H1 (cell line): ENCODE measurements at regions not wholly inside any gene's neighbourhood (a gene's known extent, or its start where the extent isn't known, plus 50 kb on each side); places are given as distances from the start of the nearest gene placed in this dataset.

Source experiments
- CTCF ChIA-PET: fragments of 300-600 bp; sonication (Branson Sonifier 250); formaldehyde crosslinking; loops from one replicate; lab custom pipeline; 2021; ENCODE audit not compliant: partially characterized antibody; lab: Charles Lee
- POLR2A ChIA-PET: fragments of 300-600 bp; sonication (Branson Sonifier 250); formaldehyde crosslinking; loops from one replicate; lab custom pipeline; 2021; ENCODE audit warnings: inconsistent platforms; ENCODE audit not compliant: partially characterized antibody; lab: Charles Lee
- DNase-seq, 2 experiments: peaks; one replicate each; pipeline versions ENCODE4 v3.0.0 to v3.0.0-alpha.2; 2010 to 2022; ENCODE audit warnings: low spot score in 2 of 2, low read depth in 1 of 2, mixed read lengths in 1 of 2
- FAIRE-seq: peaks from 2 replicates; lab custom pipeline; 2011; peaks lifted over from hg19 to GRCh38; lab: Jason Lieb, UNC
- H2AFZ ChIP-seq: 2 replicates; pipeline ENCODE4 v1.8.1; 2012; ENCODE audit warnings: low read length, inconsistent platforms
- H2AK5ac ChIP-seq: 2 replicates; pipeline ENCODE4 v1.6.1; 2013; ENCODE audit warnings: low read depth, low read length
- H2BK120ac ChIP-seq: replicated peaks from 2 replicates; pipeline ENCODE3; 2013; ENCODE audit warnings: low read depth, low read length, inconsistent platforms
- H2BK12ac ChIP-seq: 2 replicates; pipeline ENCODE4 v1.6.1; 2013; ENCODE audit warnings: low read depth, low read length
- H2BK15ac ChIP-seq: 2 replicates; pipeline ENCODE4 v1.6.1; 2013; ENCODE audit warnings: low read length
- H2BK20ac ChIP-seq: 2 replicates; pipeline ENCODE4 v1.6.1; 2013; ENCODE audit warnings: low read length
- H2BK5ac ChIP-seq: 2 replicates; pipeline ENCODE4 v1.6.1; 2013; ENCODE audit warnings: low read depth, low read length
- H3K14ac ChIP-seq: 2 replicates; pipeline ENCODE4 v1.6.1; 2013; ENCODE audit warnings: inconsistent platforms; ENCODE audit not compliant: insufficient read length
- H3K18ac ChIP-seq: 2 replicates; pipeline ENCODE4 v1.6.1; 2013; ENCODE audit warnings: low read length; ENCODE audit errors: extremely low read depth
- H3K23ac ChIP-seq: 2 replicates; pipeline ENCODE4 v1.6.1; 2013; ENCODE audit warnings: inconsistent platforms; ENCODE audit not compliant: insufficient read length
- H3K23me2 ChIP-seq: 2 replicates; pipeline ENCODE4 v1.6.1; 2013; ENCODE audit warnings: low read depth, low read length
- H3K27ac ChIP-seq: 2 replicates; pipeline ENCODE4 v1.6.1; 2011; ENCODE audit warnings: low read depth, low read length, inconsistent platforms
- H3K27me3 ChIP-seq, 4 experiments: replicated peaks in 1 of 4; 1 replicate in 1 of 4; 2 replicates in 3 of 4; pipeline versions ENCODE4 v1.6.1 to v1.8.1; 2011 to 2013; ENCODE audit warnings: low read length in 3 of 4, mild to moderate bottlenecking in 3 of 4, inconsistent platforms in 2 of 4, mixed read lengths in 2 of 4, moderate library complexity in 1 of 4; ENCODE audit not compliant: control insufficient read depth in 3 of 4, insufficient read depth in 3 of 4; ENCODE audit errors: extremely low read depth in 1 of 4
- H3K36me3 ChIP-seq, 4 experiments: 2 replicates each; pipeline versions ENCODE4 v1.6.1 to v1.8.1; 2011 to 2013; ENCODE audit warnings: mild to moderate bottlenecking in 4 of 4, low read length in 3 of 4, moderate library complexity in 2 of 4, control low read depth in 1 of 4, inconsistent platforms in 1 of 4; ENCODE audit not compliant: insufficient read depth in 4 of 4, control insufficient read depth in 2 of 4
- H3K4ac ChIP-seq: replicated peaks from 2 replicates; pipeline ENCODE3; 2013; ENCODE audit warnings: low read length, low read depth, mixed read lengths, inconsistent platforms; ENCODE audit not compliant: insufficient read length
- H3K4me1 ChIP-seq, 4 experiments: replicated peaks in 1 of 4; 1 replicate in 1 of 4; 2 replicates in 3 of 4; pipeline versions ENCODE4 v1.6.1 to v1.8.1; 2011 to 2013; ENCODE audit warnings: low read length in 3 of 4, inconsistent platforms in 2 of 4, mixed read lengths in 1 of 4; ENCODE audit not compliant: insufficient read depth in 4 of 4, control insufficient read depth in 3 of 4
- H3K4me2 ChIP-seq, 2 experiments: 2 replicates each; pipeline versions ENCODE4 v1.6.1 to v1.8.1; 2011 to 2013; ENCODE audit warnings: low read depth in 2 of 2, low read length in 2 of 2, control low read depth in 1 of 2, inconsistent platforms in 1 of 2, mild to moderate bottlenecking in 1 of 2; ENCODE audit not compliant: insufficient read depth in 1 of 2
- H3K4me3 ChIP-seq, 4 experiments: fragments of 200-600, 300-600 bp in 1 of 4; sonication (generic), shearing (Covaris generic), sonication (Bioruptor Twin) in 1 of 4; 2 replicates each; pipeline versions ENCODE4 v1.5.1 to v1.8.1; 2011 to 2016; ENCODE audit warnings: low read length in 4 of 4, low read depth in 3 of 4, control low read depth in 2 of 4, inconsistent platforms in 2 of 4, mild to moderate bottlenecking in 2 of 4, mixed read lengths in 1 of 4, moderate library complexity in 1 of 4; ENCODE audit not compliant: insufficient read depth in 2 of 4; ENCODE audit errors: extremely low read depth in 1 of 4
- H3K56ac ChIP-seq: replicated peaks from 2 replicates; pipeline ENCODE3; 2013; ENCODE audit warnings: low read depth, mild to moderate bottlenecking, mixed read lengths, low read length, inconsistent platforms; ENCODE audit not compliant: insufficient read length
- H3K79me1 ChIP-seq: 2 replicates; pipeline ENCODE4 v1.6.1; 2013; ENCODE audit warnings: low read depth, low read length, control low read depth
- H3K79me2 ChIP-seq, 2 experiments: 2 replicates each; pipeline versions ENCODE4 v1.6.1 to v1.8.1; 2012 to 2013; ENCODE audit warnings: low read length in 2 of 2, mild to moderate bottlenecking in 2 of 2, inconsistent platforms in 1 of 2; ENCODE audit not compliant: insufficient read depth in 2 of 2, control insufficient read depth in 1 of 2
- H3K9ac ChIP-seq, 4 experiments: replicated peaks in 1 of 4; 1 replicate in 1 of 4; 2 replicates in 3 of 4; pipeline versions ENCODE4 v1.6.1 to v1.8.1; 2011 to 2013; ENCODE audit warnings: low read depth in 3 of 4, low read length in 3 of 4, control low read depth in 2 of 4, mild to moderate bottlenecking in 2 of 4, moderate library complexity in 2 of 4, inconsistent platforms in 1 of 4; ENCODE audit errors: extremely low read depth in 1 of 4
- H3K9me3 ChIP-seq, 2 experiments: 2 replicates each; pipeline versions ENCODE4 v1.6.1 to v1.8.1; 2012 to 2013; ENCODE audit warnings: mild to moderate bottlenecking in 2 of 2, moderate library complexity in 2 of 2, control low read depth in 1 of 2, inconsistent platforms in 1 of 2, low read depth in 1 of 2, low read length in 1 of 2, mixed read lengths in 1 of 2; ENCODE audit not compliant: insufficient read depth in 2 of 2
- H4K20me1 ChIP-seq, 2 experiments: replicated peaks in 1 of 2; 2 replicates each; pipeline versions ENCODE3 to v1.8.1; 2011 to 2013; ENCODE audit warnings: inconsistent platforms in 2 of 2, low read length in 2 of 2, mild to moderate bottlenecking in 1 of 2; ENCODE audit not compliant: insufficient read depth in 2 of 2, control insufficient read depth in 1 of 2
- H4K5ac ChIP-seq: 2 replicates; pipeline ENCODE4 v1.6.1; 2013; ENCODE audit warnings: low read length, low read depth, mixed read lengths, inconsistent platforms; ENCODE audit not compliant: insufficient read length
- H4K8ac ChIP-seq: 2 replicates; pipeline ENCODE4 v1.8.0; 2013; ENCODE audit warnings: mild to moderate bottlenecking, moderate library complexity, low read length, inconsistent platforms; ENCODE audit not compliant: insufficient read depth; ENCODE audit errors: extremely low read depth
- H4K91ac ChIP-seq: replicated peaks from 2 replicates; pipeline ENCODE3; 2013; ENCODE audit warnings: low read length, mixed read lengths, inconsistent platforms; ENCODE audit not compliant: insufficient read length
- ATF3 ChIP-seq: IDR thresholded peaks from 2 replicates; pipeline ENCODE4 v1.6.1; 2011; ENCODE audit warnings: low read depth, mild to moderate bottlenecking, low read length; ENCODE audit not compliant: insufficient read depth
- BCL11A ChIP-seq, 2 experiments: IDR thresholded peaks; one replicate each; pipeline ENCODE4 v1.6.1; 2011; ENCODE audit warnings: low read depth in 2 of 2, low read length in 2 of 2, mild to moderate bottlenecking in 2 of 2
- CBX5 ChIP-seq: fragments of 300-800, 300-1000 bp; sonication (generic); IDR thresholded peaks from 2 replicates; pipeline ENCODE4 v1.7.1; 2016; ENCODE audit warnings: antibody characterized with exemption, low read length, low read depth
- GABPA ChIP-seq: IDR thresholded peaks from 2 replicates; pipeline ENCODE4 v1.6.1; 2011; ENCODE audit warnings: mild to moderate bottlenecking, low read length, moderate library complexity, borderline replicate concordance; ENCODE audit not compliant: insufficient read depth
- HDAC2 ChIP-seq, 2 experiments: fragments of 300-600 bp in 1 of 2; sonication (generic) in 1 of 2; IDR thresholded peaks; 2 replicates each; pipeline ENCODE4 v1.6.1; 2011 to 2012; ENCODE audit warnings: low read depth in 2 of 2, low read length in 2 of 2, mild to moderate bottlenecking in 2 of 2, moderate library complexity in 2 of 2, borderline replicate concordance in 1 of 2, inconsistent platforms in 1 of 2
- HDAC6 ChIP-seq: IDR thresholded peaks from one replicate; pipeline ENCODE4 v1.7.1; 2012; ENCODE audit warnings: low read depth, mild to moderate bottlenecking, inconsistent platforms, low read length, moderate library complexity
- NRF1 ChIP-seq: IDR thresholded peaks from 2 replicates; pipeline ENCODE4 v1.6.1; 2011; ENCODE audit warnings: mild to moderate bottlenecking, low read depth, low read length, improper control_type of control experiment
- RNF2 ChIP-seq: fragments of 200-900, 300-1000 bp; sonication (generic); IDR thresholded peaks from 2 replicates; pipeline ENCODE4 v1.7.1; 2016; ENCODE audit warnings: borderline replicate concordance, low read depth, mild to moderate bottlenecking, antibody characterized with exemption, low read length; ENCODE audit not compliant: poor library complexity, severe bottlenecking; ENCODE audit errors: missing control alignments
- RXRA ChIP-seq: IDR thresholded peaks from 2 replicates; pipeline ENCODE4 v1.6.1; 2011; ENCODE audit warnings: low read depth, mild to moderate bottlenecking, low read length, moderate library complexity; ENCODE audit not compliant: insufficient read depth
- SP2 ChIP-seq: IDR thresholded peaks from 2 replicates; pipeline ENCODE4 v1.6.1; 2012; ENCODE audit warnings: mild to moderate bottlenecking, low read length, inconsistent platforms
- SUZ12 ChIP-seq: fragments of 200-600 bp; sonication (generic); IDR thresholded peaks from 2 replicates; pipeline ENCODE4 v1.6.1; 2012; ENCODE audit warnings: mild to moderate bottlenecking, inconsistent platforms, low read length, moderate library complexity, mixed read lengths
- WGBS, 2 experiments: shearing (Covaris generic) in 1 of 2; methylation state at CpG; one replicate each; pipeline versions ENCODE4 v1.1.6 to v1.1.7; 2013 to 2015; ENCODE audit warnings: low lambda C conversion rate in 2 of 2, mixed read lengths in 2 of 2, inconsistent platforms in 1 of 2, low coverage in 1 of 2, missing lambda C conversion rate in 1 of 2; ENCODE audit not compliant: insufficient replicate concordance in 2 of 2, insufficient coverage in 1 of 2, insufficient read length in 1 of 2; ENCODE audit errors: extremely low coverage in 1 of 2, missing lambda C conversion rate in 1 of 2; 5-methylcytosine and 5-hydroxymethylcytosine counted together

GRCh38 chr1:72892461-72892860 is 610.1 kb upstream of the NEGR1 start:
- 92% methylated on average over 1 of the region's 1 CpG; no CpG with 5 or more reads in 1 of the 2 experiments for WGBS, 2 experiments
- FAIRE-seq (no peak), DNase-seq (no peak)
- Histone ChIP-seq H2AK5ac (no peak overlapping the region), H3K23ac (no peak overlapping the region), H3K18ac (no peak overlapping the region), H3K4me3 (no peak overlapping the region), H3K14ac (no peak overlapping the region), H3K9ac (no peak overlapping the region), H3K9me3 (no peaks in the 10 kb centered on the region), H4K5ac (no peak overlapping the region), H3K4me1 (no peaks in the 10 kb centered on the region), H3K27me3 (no peaks in the 10 kb centered on the region), H4K20me1 (no peaks in the 10 kb centered on the region), H2BK12ac (no peak overlapping the region), H2BK20ac (no peak overlapping the region), H4K8ac (no peak overlapping the region), H3K4ac (no peak overlapping the region), H3K36me3 (no peaks in the 10 kb centered on the region), H3K23me2 (no peaks in the 10 kb centered on the region; the same call in 1 of the 2 replicates), H2BK120ac (no peak overlapping the region), H2AFZ (no peak overlapping the region), H3K79me2 (no peaks in the 10 kb centered on the region), H2BK15ac (no peak overlapping the region), H3K56ac (no peak overlapping the region), H3K4me2 (no peak overlapping the region), H3K79me1 (no peaks in the 10 kb centered on the region), H4K91ac (no peak overlapping the region), H3K27ac (no peak overlapping the region), H2BK5ac (no peak overlapping the region)
- CTCF ChIA-PET: interaction anchor here (1.1 to 1.3 kb wide), 2 partner anchors 14 to 17 kb away, joined by 3 to 4 read pairs; no protein-coding TSS in a partner anchor
- no peak for TF ChIP-seq GABPA
- no peak for TF ChIP-seq RXRA
- TF ChIP-seq RNF2: no peak
- TF ChIP-seq NRF1: no peak
- no peak for TF ChIP-seq CBX5
- no peak for TF ChIP-seq SP2
- no peak for TF ChIP-seq HDAC6
- no peak for TF ChIP-seq SUZ12
- TF ChIP-seq HDAC2 (IDR thresholded peaks at IDR 0.05; ENCODE audit: borderline replicate concordance in 1 of 2, low read depth in 2 of 2, low read length in 2 of 2): no peak
- TF ChIP-seq BCL11A (IDR thresholded peaks at IDR 0.05; ENCODE audit: low read depth in 2 of 2, low read length in 2 of 2): no peak
- TF ChIP-seq ATF3: no peak
- POLR2A ChIA-PET: no interaction called here
